Esophagus muscularis mucosa (tissue), 4 donors: ENCODE measurements at regions not wholly inside any gene's neighbourhood (a gene's known extent, or its start where the extent isn't known, plus 50 kb on each side); places are given as distances from the start of the nearest gene placed in this dataset.

Experiments used
- DNase-seq: peaks from one replicate; pipeline ENCODE4 v3.0.0-alpha.2; 2017; ENCODE audit errors: extremely low spot score
- H3K27ac ChIP-seq, 4 donors: fragments of 200-600 bp; sonication (generic); replicated peaks in 1 of 4; 1 replicate in 3 of 4; 2 replicates in 1 of 4; pipeline ENCODE4 v1.5.1; 2016 to 2019; ENCODE audit warnings: mild to moderate bottlenecking in 1 of 4
- H3K27me3 ChIP-seq, 4 donors: fragments of 200-600 bp; sonication (generic); one replicate each; pipeline versions ENCODE4 v1.5.1 to v1.6.0; 2016 to 2019
- H3K36me3 ChIP-seq, 4 donors: fragments of 200-600 bp; sonication (generic); one replicate each; pipeline ENCODE4 v1.5.1; 2016 to 2019
- H3K4me1 ChIP-seq, 4 donors: fragments of 200-600 bp; sonication (generic); one replicate each; pipeline ENCODE4 v1.5.1; 2016 to 2019
- H3K4me3 ChIP-seq, 4 donors: fragments of 200-600 bp; sonication (generic); 1 replicate in 2 of 4; 2 replicates in 2 of 4; pipeline ENCODE4 v1.5.1; 2016 to 2019; ENCODE audit warnings: mild to moderate bottlenecking in 4 of 4, moderate library complexity in 1 of 4
- H3K9me3 ChIP-seq, 4 donors: fragments of 200-600 bp; sonication (generic); 1 replicate in 3 of 4; 2 replicates in 1 of 4; pipeline ENCODE4 v1.5.1; 2016 to 2019
- EP300 ChIP-seq: sonication (generic); formaldehyde crosslinking; IDR thresholded peaks from one replicate; pipeline ENCODE4 v1.6.1; 2017; ENCODE audit warnings: antibody characterized with exemption
- POLR2A ChIP-seq: fragments of 450-650 bp; IDR thresholded peaks from one replicate; pipeline ENCODE4 v1.6.1; 2017; ENCODE audit warnings: antibody characterized with exemption, moderate library complexity, mild to moderate bottlenecking, low read depth
- POLR2AphosphoS5 ChIP-seq, 2 donors: sonication (generic); formaldehyde crosslinking; IDR thresholded peaks; one replicate each; pipeline ENCODE4 v1.6.1; 2017; ENCODE audit warnings: antibody characterized with exemption in 2 of 2
- WGBS: methylation state at CpG from one replicate; pipeline ENCODE4 v1.1.5; 2018; 5-methylcytosine and 5-hydroxymethylcytosine counted together
- intact Hi-C: fragments of 100-400 bp; cut with DNase I; formaldehyde crosslinking; loops from one replicate; pipeline ENCODE4 v1.15.1; 2023
- TF ChIP-seq, protein P1 (sequence below), 3 experiments: fragments of 200-600 bp in 2 of 3; fragments of 450-650 bp in 1 of 3; sonication (generic) in 2 of 3; IDR thresholded peaks; one replicate each; pipeline ENCODE4 v1.5.1; 2017 to 2019; ENCODE audit warnings: antibody characterized with exemption in 3 of 3, mild to moderate bottlenecking in 2 of 3, moderate library complexity in 1 of 3

DNA sequence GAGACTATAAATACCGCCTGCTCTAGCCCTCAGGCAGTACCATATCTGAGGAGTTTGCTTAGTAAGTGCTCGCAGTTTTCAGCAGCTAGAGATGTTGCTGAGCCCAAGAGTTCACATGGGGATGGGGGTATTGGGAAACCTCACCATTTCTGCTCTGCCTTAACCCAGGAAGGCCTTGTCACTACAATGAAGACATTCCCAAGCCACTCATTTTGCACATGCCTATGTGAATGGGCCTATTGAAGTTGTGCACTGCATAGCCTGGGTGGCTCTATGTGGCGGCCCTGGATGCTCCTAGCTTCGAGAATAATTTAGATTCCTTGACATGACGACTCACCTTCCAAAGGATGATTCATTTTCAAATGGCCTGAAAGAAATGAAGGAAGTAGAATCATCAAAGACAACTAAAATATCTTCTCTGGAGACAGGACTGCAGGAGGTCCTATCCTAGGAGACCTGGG, 163.4 kb downstream of the ADAMTS15 start:
- H3K9me3 ChIP-seq: no peaks in the 10 kb centered on the region
- TF ChIP-seq POLR2AphosphoS5 (IDR thresholded peaks at IDR 0.05) (peak in 1 of 2 donors; percentile 15), POLR2A (no peak)
- TF ChIP-seq, protein P1, sequence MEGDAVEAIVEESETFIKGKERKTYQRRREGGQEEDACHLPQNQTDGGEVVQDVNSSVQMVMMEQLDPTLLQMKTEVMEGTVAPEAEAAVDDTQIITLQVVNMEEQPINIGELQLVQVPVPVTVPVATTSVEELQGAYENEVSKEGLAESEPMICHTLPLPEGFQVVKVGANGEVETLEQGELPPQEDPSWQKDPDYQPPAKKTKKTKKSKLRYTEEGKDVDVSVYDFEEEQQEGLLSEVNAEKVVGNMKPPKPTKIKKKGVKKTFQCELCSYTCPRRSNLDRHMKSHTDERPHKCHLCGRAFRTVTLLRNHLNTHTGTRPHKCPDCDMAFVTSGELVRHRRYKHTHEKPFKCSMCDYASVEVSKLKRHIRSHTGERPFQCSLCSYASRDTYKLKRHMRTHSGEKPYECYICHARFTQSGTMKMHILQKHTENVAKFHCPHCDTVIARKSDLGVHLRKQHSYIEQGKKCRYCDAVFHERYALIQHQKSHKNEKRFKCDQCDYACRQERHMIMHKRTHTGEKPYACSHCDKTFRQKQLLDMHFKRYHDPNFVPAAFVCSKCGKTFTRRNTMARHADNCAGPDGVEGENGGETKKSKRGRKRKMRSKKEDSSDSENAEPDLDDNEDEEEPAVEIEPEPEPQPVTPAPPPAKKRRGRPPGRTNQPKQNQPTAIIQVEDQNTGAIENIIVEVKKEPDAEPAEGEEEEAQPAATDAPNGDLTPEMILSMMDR (IDR thresholded peaks at IDR 0.05): no peak
- DNase-seq: no peak
- no peak overlapping the region for H3K4me3 ChIP-seq
- 47% methylated on average over 5 of the region's 5 CpGs for WGBS
- peak overlapping the region in 3 of 4 donors; percentile 6 to 26 (median 7) for H3K27ac ChIP-seq
- intact Hi-C loops: no loop called here
- no peaks in the 10 kb centered on the region for H3K36me3 ChIP-seq
- H3K4me1 ChIP-seq: peaks cover 38 to 50% (median 40%) of the 10 kb centered on the region in 4 donors
- H3K27me3 ChIP-seq: no peaks in the 10 kb centered on the region

DNA sequence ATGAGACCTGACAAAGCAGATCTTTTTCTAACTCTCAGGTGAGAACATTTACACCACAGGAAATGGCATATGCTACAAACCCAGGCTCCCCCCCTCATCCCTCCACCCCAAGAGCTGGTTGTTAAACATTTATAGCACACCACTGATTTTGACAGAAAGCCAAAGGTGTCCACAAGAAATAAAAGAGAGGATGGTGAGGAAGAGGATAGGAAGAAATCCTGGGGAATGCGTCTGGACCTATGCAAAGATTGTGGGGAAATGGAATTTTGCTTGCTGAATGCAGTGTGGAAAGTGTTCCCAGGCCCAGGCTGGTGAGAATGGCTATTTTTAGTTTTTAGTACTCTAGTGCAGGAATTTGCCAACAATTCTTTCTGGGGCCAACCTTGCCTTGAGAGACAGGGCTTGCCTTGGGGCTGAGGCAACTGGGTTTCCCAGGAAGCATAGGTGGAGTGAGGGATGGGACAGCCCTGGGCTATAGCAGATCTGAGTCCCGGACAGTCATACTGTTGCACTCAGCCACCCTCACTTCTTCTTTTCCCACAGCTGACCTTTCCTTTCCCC, 163.9 kb downstream of the ADAMTS15 start:
- TF ChIP-seq POLR2AphosphoS5 (IDR thresholded peaks at IDR 0.05): peak in 1 of 2 donors; percentile 3
- TF ChIP-seq, protein P1 (IDR thresholded peaks at IDR 0.05): no peak
- 94% methylated on average over 2 of the region's 2 CpGs for WGBS

DNA sequence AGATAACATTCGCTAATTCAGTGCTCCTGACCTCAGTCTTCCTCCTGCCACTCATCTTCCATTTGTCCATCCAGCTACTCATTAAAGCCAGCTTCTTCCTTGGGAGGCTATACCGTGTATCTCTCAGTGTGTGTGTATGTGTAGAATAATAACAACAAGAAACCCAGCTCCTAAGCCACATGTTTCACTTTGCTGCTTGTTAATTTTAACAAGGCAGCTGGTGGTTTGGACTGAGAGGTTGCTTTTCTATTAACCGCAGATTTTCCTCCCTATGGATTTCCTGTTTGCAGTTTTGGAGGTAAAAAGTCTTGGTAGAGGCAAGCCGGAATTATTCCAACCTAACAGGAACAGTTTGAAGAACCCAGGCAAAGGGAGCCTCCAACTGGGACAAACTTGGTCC, 165.0 kb downstream of the ADAMTS15 start:
- H3K27me3 ChIP-seq: no peaks in the 10 kb centered on the region
- no peak for DNase-seq
- H3K36me3 ChIP-seq: no peaks in the 10 kb centered on the region
- WGBS: 81% methylated on average over 4 of the region's 4 CpGs
- H3K4me1 ChIP-seq: peaks cover 22 to 42% (median 34%) of the 10 kb centered on the region in 4 donors
- no peak overlapping the region for H3K27ac ChIP-seq
- intact Hi-C loops: no loop called here
- H3K9me3 ChIP-seq: peaks cover 0 to 4% (median 0%) of the 10 kb centered on the region in 4 donors
- no peak for TF ChIP-seq POLR2AphosphoS5 (IDR thresholded peaks at IDR 0.05)
- TF ChIP-seq, protein P1 (IDR thresholded peaks at IDR 0.05): no peak
- no peak for TF ChIP-seq EP300
- TF ChIP-seq POLR2A: no peak
- no peak overlapping the region for H3K4me3 ChIP-seq

More for the DNA sequence above, 163.9 kb downstream of the ADAMTS15 start:
- no peaks in the 10 kb centered on the region for H3K27me3 ChIP-seq
- no peaks in the 10 kb centered on the region for H3K9me3 ChIP-seq
- H3K27ac ChIP-seq: peak overlapping the region in 3 of 4 donors; percentile 6 to 7 (median 7)
- no peaks in the 10 kb centered on the region for H3K36me3 ChIP-seq
- intact Hi-C loops: no loop called here
- no peak overlapping the region for H3K4me3 ChIP-seq
- H3K4me1 ChIP-seq: peaks cover 32 to 45% (median 35%) of the 10 kb centered on the region in 4 donors
- DNase-seq: no peak

DNA sequence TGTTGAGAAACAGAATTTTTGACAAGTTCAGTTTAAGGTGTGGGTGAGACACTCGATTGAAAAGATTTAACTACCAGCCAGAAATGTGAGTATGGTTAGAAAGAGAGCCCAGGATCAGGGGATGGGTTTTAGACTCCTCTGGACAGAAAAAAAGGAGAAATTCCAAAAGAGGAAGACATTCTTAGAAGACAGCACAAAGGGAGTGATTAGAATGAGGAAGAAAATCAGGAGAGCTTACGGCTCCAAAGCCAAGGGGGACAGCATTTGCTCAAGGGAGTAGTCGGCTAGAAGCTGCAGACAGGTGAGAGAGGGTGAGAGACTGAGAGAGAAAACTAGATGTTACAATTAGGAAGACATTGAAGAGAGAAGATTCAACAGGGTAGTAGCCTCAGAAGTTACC, 166.1 kb downstream of the ADAMTS15 start:
- Histone ChIP-seq H3K9me3 (peaks cover 0 to 5% (median 0%) of the 10 kb centered on the region in 4 donors), H3K27ac (no peak overlapping the region), H3K27me3 (no peaks in the 10 kb centered on the region), H3K4me1 (peaks cover 14 to 30% (median 27%) of the 10 kb centered on the region in 4 donors), H3K4me3 (no peak overlapping the region), H3K36me3 (no peaks in the 10 kb centered on the region)
- 76% methylated on average over 3 of the region's 3 CpGs for WGBS
- intact Hi-C loops: no loop called here
- TF ChIP-seq POLR2A (no peak), POLR2AphosphoS5 (IDR thresholded peaks at IDR 0.05) (no peak), EP300 (no peak)
- TF ChIP-seq, protein P1 (IDR thresholded peaks at IDR 0.05): no peak
- no peak for DNase-seq

DNA sequence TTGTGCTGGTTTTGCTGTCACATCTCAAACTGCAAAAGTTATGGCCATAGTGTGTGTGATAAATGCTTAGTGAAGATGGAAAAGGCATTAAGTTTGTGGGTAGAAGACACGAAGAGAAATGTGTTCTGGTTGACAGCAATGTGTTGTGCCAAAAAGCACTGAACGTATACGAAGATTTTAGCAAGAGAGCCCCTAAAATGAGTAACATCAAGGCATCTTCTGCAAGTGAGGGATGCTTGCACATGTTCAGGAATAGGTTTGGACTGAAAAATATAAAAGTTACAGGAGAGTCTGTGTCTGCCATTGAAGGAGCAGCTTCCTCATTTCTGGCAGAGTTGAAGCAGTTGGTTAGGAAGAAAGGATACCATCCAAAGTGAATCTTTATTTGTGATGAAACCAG, 167.1 kb downstream of the ADAMTS15 start:
- intact Hi-C loops: no loop called here
- H3K9me3 ChIP-seq: peaks cover 0 to 5% (median 0%) of the 10 kb centered on the region in 4 donors
- no peak overlapping the region for H3K4me3 ChIP-seq
- no peak for TF ChIP-seq EP300
- no peak for TF ChIP-seq POLR2AphosphoS5 (IDR thresholded peaks at IDR 0.05)
- TF ChIP-seq, protein P1 (IDR thresholded peaks at IDR 0.05): no peak
- no peak for TF ChIP-seq POLR2A
- H3K27ac ChIP-seq: no peak overlapping the region
- no peaks in the 10 kb centered on the region for H3K36me3 ChIP-seq
- H3K27me3 ChIP-seq: no peaks in the 10 kb centered on the region
- H3K4me1 ChIP-seq: peaks cover 6 to 21% (median 17%) of the 10 kb centered on the region in 4 donors
- no peak for DNase-seq
- 75% methylated on average over 3 of the region's 3 CpGs for WGBS
